Neural cell (in vitro differentiated cells): ENCODE measurements at regions not wholly inside any gene's neighbourhood (a gene's known extent, or its start where the extent isn't known, plus 50 kb on each side); places are given as distances from the start of the nearest gene placed in this dataset.

Source experiments
- CTCF ChIP-seq: fragments of 450-650 bp; IDR thresholded peaks from 2 replicates; pipeline ENCODE4 v1.5.1; 2014; ENCODE audit warnings: antibody characterized with exemption, mild to moderate bottlenecking, moderate library complexity; ENCODE audit not compliant: poor library complexity, severe bottlenecking
- EP300 ChIP-seq: fragments of 450-650 bp; conservative IDR thresholded peaks from 2 replicates; pipeline ENCODE4 v1.6.1; 2014; ENCODE audit warnings: antibody characterized with exemption, mild to moderate bottlenecking, moderate library complexity; ENCODE audit not compliant: poor library complexity, severe bottlenecking
- EZH2 ChIP-seq: fragments of 200-600, 300-800 bp; shearing (Covaris generic), sonication (generic); IDR thresholded peaks from 2 replicates; pipeline ENCODE4 v1.6.1; 2014; ENCODE audit warnings: antibody characterized with exemption, low read length, borderline replicate concordance, mild to moderate bottlenecking; ENCODE audit not compliant: insufficient read depth, poor library complexity, severe bottlenecking
- MXI1 ChIP-seq: fragments of 450-650 bp; conservative IDR thresholded peaks from 2 replicates; pipeline ENCODE4 v1.6.1; 2014; ENCODE audit warnings: antibody characterized with exemption, mild to moderate bottlenecking; ENCODE audit not compliant: poor library complexity, severe bottlenecking
- POLR2AphosphoS5 ChIP-seq: IDR thresholded peaks from 2 replicates; pipeline ENCODE4 v1.6.1; 2012
- RAD21 ChIP-seq: fragments of 450-650 bp; conservative IDR thresholded peaks from 2 replicates; pipeline ENCODE4 v1.6.1; 2014; ENCODE audit warnings: antibody characterized with exemption, mild to moderate bottlenecking, moderate library complexity
- REST ChIP-seq: IDR thresholded peaks from 2 replicates; pipeline ENCODE4 v1.6.1; 2012; ENCODE audit warnings: borderline replicate concordance
- SMC3 ChIP-seq: fragments of 450-650 bp; conservative IDR thresholded peaks from 2 replicates; pipeline ENCODE4 v1.6.1; 2014; ENCODE audit warnings: antibody characterized with exemption, mild to moderate bottlenecking, moderate library complexity; ENCODE audit not compliant: poor library complexity
- TAF1 ChIP-seq: IDR thresholded peaks from 2 replicates; pipeline ENCODE4 v1.6.1; 2012; ENCODE audit warnings: low read depth

- TF ChIP-seq CTCF (no peak), RAD21 (no peak), EZH2 (no peak), EP300 (no peak), POLR2AphosphoS5 (no peak), REST (no peak), TAF1 (no peak), SMC3 (no peak), MXI1 (no peak)
These were observed 121.7 kb upstream of the KCNIP4 start for GRCh38 chr4:22070256-22070655.
